Type B pancreatic cell (in vitro differentiated cells): ENCODE measurements at regions not wholly inside any gene's neighbourhood (a gene's known extent, or its start where the extent isn't known, plus 50 kb on each side); places are given as distances from the start of the nearest gene placed in this dataset.
A peak's percentile ranks its signal among the peaks of the same experiment; 100 is the strongest.
"Not testable (repeated sequence)": the region's sequence is repeated elsewhere in the genome, so short reads cannot be mapped to it uniquely, and the experiment has no call there.

Experiments
- DNase-seq: peaks from one replicate; pipeline ENCODE4 v3.0.0; 2021; ENCODE audit warnings: mixed read lengths; ENCODE audit not compliant: unreplicated experiment; ENCODE audit errors: extremely low spot score
- H3K27ac Mint-ChIP-seq: 2 replicates; pipeline ENCODE4 v1.8.0; 2021; ENCODE audit warnings: mild to moderate bottlenecking, mixed read lengths
- H3K27me3 Mint-ChIP-seq: 2 replicates; pipeline ENCODE4 v1.8.0; 2021; ENCODE audit warnings: mixed read lengths
- H3K36me3 Mint-ChIP-seq: 2 replicates; pipeline ENCODE4 v1.8.0; 2021; ENCODE audit warnings: mixed read lengths
- H3K4me1 Mint-ChIP-seq: one replicate; pipeline ENCODE4 v1.8.0; 2021; ENCODE audit warnings: mixed read lengths; ENCODE audit not compliant: unreplicated experiment
- H3K4me3 Mint-ChIP-seq: 2 replicates; pipeline ENCODE4 v1.8.0; 2021; ENCODE audit warnings: mild to moderate bottlenecking, mixed read lengths
- H3K9me3 Mint-ChIP-seq: 2 replicates; pipeline ENCODE4 v1.8.0; 2021; ENCODE audit warnings: mixed read lengths
- TF ChIP-seq, protein P1 (sequence below): fragments of 200-600 bp; sonication (generic); conservative IDR thresholded peaks from 2 replicates; pipeline ENCODE4 v1.5.0; 2021; ENCODE audit warnings: antibody characterized with exemption, mild to moderate bottlenecking

DNA sequence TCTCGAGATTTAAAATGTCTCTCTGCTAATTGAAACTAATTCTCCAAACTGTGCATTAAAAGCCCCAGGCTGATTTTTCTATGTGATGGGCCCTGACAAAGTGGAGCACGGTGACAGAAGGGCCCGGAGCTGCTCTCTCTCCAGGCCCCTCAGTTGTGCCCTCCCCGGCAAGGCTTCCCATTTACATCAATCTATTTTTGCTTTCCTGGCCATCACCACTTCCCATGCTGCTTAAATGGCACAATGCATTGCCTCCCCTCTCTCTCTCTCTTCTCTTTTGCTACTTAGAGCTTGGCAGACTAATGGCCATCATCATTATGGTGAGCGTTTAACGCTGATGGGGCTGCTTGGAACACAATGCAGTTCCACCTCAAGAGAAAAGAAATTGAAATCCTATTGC is 270.7 kb upstream of the DIO3 start:
- no peak overlapping the region for H3K4me3 Mint-ChIP-seq
- peak overlapping the region; percentile 29 for H3K27ac Mint-ChIP-seq
- H3K4me1 Mint-ChIP-seq: peaks cover 38% of the 10 kb centered on the region
- TF ChIP-seq, protein P1, sequence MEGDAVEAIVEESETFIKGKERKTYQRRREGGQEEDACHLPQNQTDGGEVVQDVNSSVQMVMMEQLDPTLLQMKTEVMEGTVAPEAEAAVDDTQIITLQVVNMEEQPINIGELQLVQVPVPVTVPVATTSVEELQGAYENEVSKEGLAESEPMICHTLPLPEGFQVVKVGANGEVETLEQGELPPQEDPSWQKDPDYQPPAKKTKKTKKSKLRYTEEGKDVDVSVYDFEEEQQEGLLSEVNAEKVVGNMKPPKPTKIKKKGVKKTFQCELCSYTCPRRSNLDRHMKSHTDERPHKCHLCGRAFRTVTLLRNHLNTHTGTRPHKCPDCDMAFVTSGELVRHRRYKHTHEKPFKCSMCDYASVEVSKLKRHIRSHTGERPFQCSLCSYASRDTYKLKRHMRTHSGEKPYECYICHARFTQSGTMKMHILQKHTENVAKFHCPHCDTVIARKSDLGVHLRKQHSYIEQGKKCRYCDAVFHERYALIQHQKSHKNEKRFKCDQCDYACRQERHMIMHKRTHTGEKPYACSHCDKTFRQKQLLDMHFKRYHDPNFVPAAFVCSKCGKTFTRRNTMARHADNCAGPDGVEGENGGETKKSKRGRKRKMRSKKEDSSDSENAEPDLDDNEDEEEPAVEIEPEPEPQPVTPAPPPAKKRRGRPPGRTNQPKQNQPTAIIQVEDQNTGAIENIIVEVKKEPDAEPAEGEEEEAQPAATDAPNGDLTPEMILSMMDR: no peak
- no peaks in the 10 kb centered on the region for H3K36me3 Mint-ChIP-seq
- no peaks in the 10 kb centered on the region for H3K9me3 Mint-ChIP-seq
- H3K27me3 Mint-ChIP-seq: peaks cover 41% of the 10 kb centered on the region
- no peak for DNase-seq

DNA sequence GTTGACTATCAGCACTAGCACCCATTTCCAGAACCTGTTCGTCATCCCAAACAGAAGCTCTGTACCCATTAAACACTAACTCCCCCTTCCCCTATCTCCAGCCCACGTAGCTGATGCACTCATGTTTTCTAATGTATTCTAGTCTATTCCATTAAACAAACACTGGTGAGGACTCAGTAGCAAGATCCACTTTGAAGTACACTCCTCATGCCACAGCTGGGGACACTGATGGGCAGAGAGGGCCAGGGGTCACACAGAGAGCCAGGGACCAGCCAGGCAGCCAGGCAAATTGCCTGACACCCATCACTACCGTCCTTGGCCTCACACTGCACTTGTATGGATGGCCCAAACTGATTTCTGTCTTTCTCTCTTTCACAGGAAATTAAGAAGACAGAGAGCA is 269.9 kb upstream of the DIO3 start:
- Mint-ChIP-seq H3K27me3 (peaks cover 41% of the 10 kb centered on the region), H3K4me1 (peaks cover 38% of the 10 kb centered on the region), H3K9me3 (peaks cover 5% of the 10 kb centered on the region), H3K36me3 (no peaks in the 10 kb centered on the region), H3K27ac (no peak overlapping the region), H3K4me3 (no peak overlapping the region)
- TF ChIP-seq, protein P1: no peak
- no peak for DNase-seq

GRCh38 chr14:101292448-101292847 is 268.8 kb upstream of the DIO3 start:
- Mint-ChIP-seq H3K27me3 (peaks cover 37% of the 10 kb centered on the region), H3K4me1 (peaks cover 33% of the 10 kb centered on the region), H3K4me3 (no peak overlapping the region), H3K9me3 (peaks cover 5% of the 10 kb centered on the region), H3K36me3 (no peaks in the 10 kb centered on the region), H3K27ac (peak overlapping the region; percentile 29)
- DNase-seq: no peak
- TF ChIP-seq, protein P1: no peak

GRCh38 chr14:101293605-101294004 is 267.7 kb upstream of the DIO3 start:
- H3K36me3 Mint-ChIP-seq: no peaks in the 10 kb centered on the region
- H3K27ac Mint-ChIP-seq: peak overlapping the region; percentile 70
- peaks cover 31% of the 10 kb centered on the region for H3K27me3 Mint-ChIP-seq
- peaks cover 5% of the 10 kb centered on the region for H3K9me3 Mint-ChIP-seq
- TF ChIP-seq, protein P1: no peak
- no peak overlapping the region for H3K4me3 Mint-ChIP-seq
- H3K4me1 Mint-ChIP-seq: peaks cover 26% of the 10 kb centered on the region
- DNase-seq: no peak

DNA sequence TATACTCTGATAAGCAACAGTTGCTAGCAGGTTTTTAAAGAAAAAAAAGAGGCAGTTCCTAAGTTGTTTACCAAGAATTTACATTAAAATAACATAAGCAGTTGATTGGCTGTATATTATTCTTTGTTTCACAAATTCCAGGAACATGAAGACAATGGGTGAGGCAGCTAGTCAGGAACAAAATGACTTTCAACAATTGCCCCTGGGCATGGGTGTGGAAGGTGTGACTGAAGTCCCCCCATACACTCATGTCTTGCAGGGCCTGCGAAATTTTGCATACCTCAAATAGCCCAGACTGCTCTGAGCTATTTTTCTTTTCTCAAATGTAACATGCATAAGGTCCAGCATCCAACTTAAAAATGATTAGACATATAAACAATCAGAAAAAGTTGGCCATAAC is 267.2 kb upstream of the DIO3 start:
- TF ChIP-seq, protein P1: no peak
- Mint-ChIP-seq H3K27ac (peak overlapping the region; percentile 70), H3K4me3 (no peak overlapping the region), H3K4me1 (peaks cover 21% of the 10 kb centered on the region), H3K36me3 (no peaks in the 10 kb centered on the region), H3K9me3 (peaks cover 5% of the 10 kb centered on the region), H3K27me3 (peaks cover 27% of the 10 kb centered on the region)
- no peak for DNase-seq

DNA sequence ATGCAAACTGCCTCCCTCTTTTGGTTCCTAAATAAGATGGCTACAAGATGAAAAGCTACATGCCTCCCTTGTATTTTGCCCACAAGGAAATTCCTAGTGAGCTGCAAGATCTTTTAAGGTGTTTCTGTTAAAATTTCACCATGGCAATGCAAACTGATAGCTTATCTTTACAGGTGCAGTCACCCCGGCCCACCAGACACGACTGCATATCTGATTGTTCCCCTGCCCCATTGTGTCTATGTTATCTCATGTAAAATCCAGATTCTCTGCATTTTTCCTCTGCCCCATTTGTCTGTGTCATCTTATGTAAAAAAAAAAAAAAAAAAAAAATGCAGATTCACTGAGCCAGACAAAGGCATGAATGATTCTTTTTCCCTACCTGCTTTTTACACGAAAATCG is 261.5 kb upstream of the DIO3 start:
- H3K27me3 Mint-ChIP-seq, H3K4me3 Mint-ChIP-seq, DNase-seq, H3K36me3 Mint-ChIP-seq, H3K4me1 Mint-ChIP-seq: not testable (repeated sequence)
- peaks cover 10% of the 10 kb centered on the region for H3K9me3 Mint-ChIP-seq
- peak overlapping the region; percentile 21 for H3K27ac Mint-ChIP-seq
